Liver (tissue), 8 donors: ENCODE measurements at regions not wholly inside any gene's neighbourhood (a gene's known extent, or its start where the extent isn't known, plus 50 kb on each side); places are given as distances from the start of the nearest gene placed in this dataset.

Experiments
- DNase-seq: peaks from one replicate; pipeline ENCODE4 v3.0.0-alpha.2; 2017; ENCODE audit warnings: low spot score
- H3K27ac ChIP-seq, 2 donors: one replicate each; pipeline ENCODE4 v1.7.0; 2013; ENCODE audit warnings: inconsistent platforms in 2 of 2, low read length in 2 of 2, control low read depth in 1 of 2, low read depth in 1 of 2, mild to moderate bottlenecking in 1 of 2
- H3K27me3 ChIP-seq, 4 donors: one replicate each; pipeline versions ENCODE4 v1.6.1 to v1.7.0; 2013; ENCODE audit warnings: low read length in 3 of 4, inconsistent platforms in 1 of 4, mild to moderate bottlenecking in 1 of 4, moderate library complexity in 1 of 4; ENCODE audit not compliant: control insufficient read depth in 4 of 4, insufficient read depth in 4 of 4
- H3K36me3 ChIP-seq, 4 donors: one replicate each; pipeline versions ENCODE4 v1.6.1 to v1.7.0; 2013; ENCODE audit warnings: low read length in 3 of 4, mild to moderate bottlenecking in 3 of 4, low read depth in 1 of 4, moderate library complexity in 1 of 4; ENCODE audit not compliant: control insufficient read depth in 4 of 4, insufficient read depth in 3 of 4
- H3K4me1 ChIP-seq, 4 donors: one replicate each; pipeline versions ENCODE4 v1.6.1 to v1.7.0; 2013; ENCODE audit warnings: low read length in 3 of 4, mild to moderate bottlenecking in 3 of 4, moderate library complexity in 1 of 4; ENCODE audit not compliant: control insufficient read depth in 4 of 4, insufficient read depth in 4 of 4
- H3K4me3 ChIP-seq, 3 donors: one replicate each; pipeline versions ENCODE4 v1.6.1 to v1.7.0; 2013; ENCODE audit warnings: low read length in 3 of 3, control low read depth in 1 of 3, low read depth in 1 of 3, mild to moderate bottlenecking in 1 of 3
- H3K9ac ChIP-seq, 2 donors: one replicate each; pipeline ENCODE4 v1.7.0; 2013; ENCODE audit warnings: low read length in 2 of 2, mild to moderate bottlenecking in 2 of 2, moderate library complexity in 2 of 2, control low read depth in 1 of 2, low read depth in 1 of 2
- H3K9me3 ChIP-seq, 4 donors: one replicate each; pipeline versions ENCODE4 v1.6.1 to v1.7.0; 2013; ENCODE audit warnings: low read length in 3 of 4; ENCODE audit not compliant: control insufficient read depth in 4 of 4
- ATF3 ChIP-seq: IDR thresholded peaks from 2 replicates; pipeline ENCODE4 v1.6.1; 2016; ENCODE audit warnings: antibody characterized with exemption
- EGR1 ChIP-seq, 2 donors: IDR thresholded peaks; 2 replicates each; pipeline ENCODE4 v1.6.1; 2016 to 2018; ENCODE audit warnings: antibody characterized with exemption in 2 of 2, low read depth in 2 of 2
- FOXA1 ChIP-seq: IDR thresholded peaks from 2 replicates; pipeline ENCODE4 v1.6.1; 2016; ENCODE audit warnings: antibody characterized with exemption
- FOXA2 ChIP-seq: IDR thresholded peaks from 2 replicates; pipeline ENCODE4 v1.6.1; 2016; ENCODE audit warnings: antibody characterized with exemption
- GABPA ChIP-seq, 2 donors: IDR thresholded peaks in 1 of 2; conservative IDR thresholded peaks in 1 of 2; 2 replicates each; pipeline ENCODE4 v1.6.1; 2016; ENCODE audit warnings: antibody characterized with exemption in 2 of 2, mild to moderate bottlenecking in 1 of 2, moderate library complexity in 1 of 2
- HNF4G ChIP-seq: IDR thresholded peaks from 2 replicates; pipeline ENCODE4 v1.6.1; 2016; ENCODE audit warnings: antibody characterized with exemption
- JUND ChIP-seq, 2 donors: IDR thresholded peaks; 2 replicates each; pipeline ENCODE4 v1.6.1; 2016; ENCODE audit warnings: antibody characterized with exemption in 2 of 2
- RAD21 ChIP-seq, 2 donors: IDR thresholded peaks; 2 replicates each; pipeline ENCODE4 v1.6.1; 2016; ENCODE audit warnings: antibody characterized with exemption in 2 of 2, mild to moderate bottlenecking in 2 of 2
- RXRA ChIP-seq, 2 donors: IDR thresholded peaks; 2 replicates each; pipeline ENCODE4 v1.6.1; 2017 to 2018; ENCODE audit warnings: antibody characterized with exemption in 2 of 2, mild to moderate bottlenecking in 1 of 2
- YY1 ChIP-seq: IDR thresholded peaks from 2 replicates; pipeline ENCODE4 v1.6.1; 2016; ENCODE audit warnings: antibody characterized with exemption, mild to moderate bottlenecking
- WGBS: extraction: QIAGEN DNeasy Blood & Tissue Kit; methylation state at CpG from one replicate; pipeline ENCODE4 v1.1.7; 2013; 5-methylcytosine and 5-hydroxymethylcytosine counted together
- TF ChIP-seq, protein P1 (sequence below): IDR thresholded peaks from 2 replicates; pipeline ENCODE4 v1.6.1; 2016; ENCODE audit warnings: antibody characterized with exemption, mild to moderate bottlenecking
- TF ChIP-seq, protein P2 (sequence below): IDR thresholded peaks from 2 replicates; pipeline ENCODE4 v1.6.1; 2016; ENCODE audit warnings: antibody characterized with exemption
- TF ChIP-seq, protein P3 (sequence below): fragments of 150-350 bp; IDR thresholded peaks from 2 replicates; pipeline ENCODE4 v1.5.1; 2017; ENCODE audit warnings: improper control_type of control experiment, low read depth, low read length; ENCODE audit not compliant: missing input control
- donor health status: healthy.
- donor health status: healthy.
- donor health status: healthy.
- donor health status: healthy.
- donor health status: healthy.

DNA sequence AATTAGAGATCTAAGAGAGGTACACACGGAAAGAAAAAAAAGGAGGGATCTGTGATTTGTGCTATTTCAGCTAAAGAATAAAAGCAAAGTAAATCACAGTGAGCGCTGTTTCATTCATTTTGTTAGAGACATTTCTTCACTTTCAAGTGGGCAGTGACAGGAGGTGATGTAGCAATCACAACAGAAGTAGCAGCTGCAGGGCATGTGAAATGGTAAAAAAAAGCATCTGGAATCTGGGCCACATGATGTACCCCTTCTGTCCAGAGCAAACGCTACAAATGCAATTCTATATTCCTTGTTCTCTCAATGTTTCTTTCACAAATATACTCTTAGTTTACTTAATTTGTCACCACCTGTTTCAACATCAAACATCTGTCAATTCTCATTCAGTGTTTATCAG, 786.5 kb downstream of the LRRIQ3 start:
- H3K4me3 ChIP-seq = no peak overlapping the region
- H3K27me3 ChIP-seq = no peaks in the 10 kb centered on the region
- no peak overlapping the region for H3K9ac ChIP-seq
- WGBS = 65% methylated on average over 3 of the region's 3 CpGs
- no peaks in the 10 kb centered on the region for H3K36me3 ChIP-seq
- no peak for DNase-seq
- H3K27ac ChIP-seq = no peak overlapping the region
- TF ChIP-seq, protein P1, sequence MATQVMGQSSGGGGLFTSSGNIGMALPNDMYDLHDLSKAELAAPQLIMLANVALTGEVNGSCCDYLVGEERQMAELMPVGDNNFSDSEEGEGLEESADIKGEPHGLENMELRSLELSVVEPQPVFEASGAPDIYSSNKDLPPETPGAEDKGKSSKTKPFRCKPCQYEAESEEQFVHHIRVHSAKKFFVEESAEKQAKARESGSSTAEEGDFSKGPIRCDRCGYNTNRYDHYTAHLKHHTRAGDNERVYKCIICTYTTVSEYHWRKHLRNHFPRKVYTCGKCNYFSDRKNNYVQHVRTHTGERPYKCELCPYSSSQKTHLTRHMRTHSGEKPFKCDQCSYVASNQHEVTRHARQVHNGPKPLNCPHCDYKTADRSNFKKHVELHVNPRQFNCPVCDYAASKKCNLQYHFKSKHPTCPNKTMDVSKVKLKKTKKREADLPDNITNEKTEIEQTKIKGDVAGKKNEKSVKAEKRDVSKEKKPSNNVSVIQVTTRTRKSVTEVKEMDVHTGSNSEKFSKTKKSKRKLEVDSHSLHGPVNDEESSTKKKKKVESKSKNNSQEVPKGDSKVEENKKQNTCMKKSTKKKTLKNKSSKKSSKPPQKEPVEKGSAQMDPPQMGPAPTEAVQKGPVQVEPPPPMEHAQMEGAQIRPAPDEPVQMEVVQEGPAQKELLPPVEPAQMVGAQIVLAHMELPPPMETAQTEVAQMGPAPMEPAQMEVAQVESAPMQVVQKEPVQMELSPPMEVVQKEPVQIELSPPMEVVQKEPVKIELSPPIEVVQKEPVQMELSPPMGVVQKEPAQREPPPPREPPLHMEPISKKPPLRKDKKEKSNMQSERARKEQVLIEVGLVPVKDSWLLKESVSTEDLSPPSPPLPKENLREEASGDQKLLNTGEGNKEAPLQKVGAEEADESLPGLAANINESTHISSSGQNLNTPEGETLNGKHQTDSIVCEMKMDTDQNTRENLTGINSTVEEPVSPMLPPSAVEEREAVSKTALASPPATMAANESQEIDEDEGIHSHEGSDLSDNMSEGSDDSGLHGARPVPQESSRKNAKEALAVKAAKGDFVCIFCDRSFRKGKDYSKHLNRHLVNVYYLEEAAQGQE = no peak
- TF ChIP-seq FOXA1 = no peak
- TF ChIP-seq JUND (IDR thresholded peaks at IDR 0.05) = no peak
- TF ChIP-seq EGR1 (IDR thresholded peaks at IDR 0.05; ENCODE audit: low read depth in 2 of 2) = no peak
- no peak for TF ChIP-seq HNF4G
- no peak for TF ChIP-seq RXRA (IDR thresholded peaks at IDR 0.05)
- TF ChIP-seq GABPA (IDR thresholded peaks at IDR 0.05 in 1 of 2, conservative IDR thresholded peaks at IDR 0.05 in 1 of 2) = no peak
- TF ChIP-seq, protein P2, sequence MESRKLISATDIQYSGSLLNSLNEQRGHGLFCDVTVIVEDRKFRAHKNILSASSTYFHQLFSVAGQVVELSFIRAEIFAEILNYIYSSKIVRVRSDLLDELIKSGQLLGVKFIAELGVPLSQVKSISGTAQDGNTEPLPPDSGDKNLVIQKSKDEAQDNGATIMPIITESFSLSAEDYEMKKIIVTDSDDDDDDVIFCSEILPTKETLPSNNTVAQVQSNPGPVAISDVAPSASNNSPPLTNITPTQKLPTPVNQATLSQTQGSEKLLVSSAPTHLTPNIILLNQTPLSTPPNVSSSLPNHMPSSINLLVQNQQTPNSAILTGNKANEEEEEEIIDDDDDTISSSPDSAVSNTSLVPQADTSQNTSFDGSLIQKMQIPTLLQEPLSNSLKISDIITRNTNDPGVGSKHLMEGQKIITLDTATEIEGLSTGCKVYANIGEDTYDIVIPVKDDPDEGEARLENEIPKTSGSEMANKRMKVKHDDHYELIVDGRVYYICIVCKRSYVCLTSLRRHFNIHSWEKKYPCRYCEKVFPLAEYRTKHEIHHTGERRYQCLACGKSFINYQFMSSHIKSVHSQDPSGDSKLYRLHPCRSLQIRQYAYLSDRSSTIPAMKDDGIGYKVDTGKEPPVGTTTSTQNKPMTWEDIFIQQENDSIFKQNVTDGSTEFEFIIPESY = no peak
- no peaks in the 10 kb centered on the region for H3K4me1 ChIP-seq
- no peaks in the 10 kb centered on the region for H3K9me3 ChIP-seq

DNA sequence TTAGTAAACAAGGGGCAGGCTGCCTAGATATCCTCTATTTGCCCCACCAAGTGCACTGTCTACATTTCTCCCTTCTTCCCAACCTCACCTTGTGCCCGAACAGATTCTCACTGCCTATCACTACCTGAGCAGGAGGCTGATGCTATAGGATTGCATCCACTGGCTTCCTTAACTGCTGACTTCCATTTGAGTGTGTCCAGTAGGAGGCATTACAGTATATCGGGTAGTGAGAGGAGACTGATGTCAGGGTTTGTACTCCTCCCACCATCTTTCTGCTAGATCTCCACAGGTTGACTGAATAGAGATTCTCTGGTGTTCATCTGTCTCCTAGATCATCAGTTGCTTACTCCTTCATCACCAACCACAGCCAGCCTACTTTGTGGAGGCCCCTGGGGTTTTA, 796.3 kb downstream of the LRRIQ3 start:
- Histone ChIP-seq H3K9me3 (no peaks in the 10 kb centered on the region), H3K9ac (no peak overlapping the region), H3K27me3 (no peaks in the 10 kb centered on the region), H3K4me3 (no peak overlapping the region), H3K27ac (no peak overlapping the region), H3K36me3 (no peaks in the 10 kb centered on the region), H3K4me1 (no peaks in the 10 kb centered on the region)
- no peak for DNase-seq
- 65% methylated on average over 2 of the region's 2 CpGs for WGBS
- TF ChIP-seq FOXA2 (no peak), FOXA1 (no peak), RAD21 (IDR thresholded peaks at IDR 0.05) (no peak), EGR1 (IDR thresholded peaks at IDR 0.05; ENCODE audit: low read depth in 2 of 2) (no peak), GABPA (IDR thresholded peaks at IDR 0.05 in 1 of 2, conservative IDR thresholded peaks at IDR 0.05 in 1 of 2) (no peak), ATF3 (no peak), YY1 (no peak)
- TF ChIP-seq, protein P3, sequence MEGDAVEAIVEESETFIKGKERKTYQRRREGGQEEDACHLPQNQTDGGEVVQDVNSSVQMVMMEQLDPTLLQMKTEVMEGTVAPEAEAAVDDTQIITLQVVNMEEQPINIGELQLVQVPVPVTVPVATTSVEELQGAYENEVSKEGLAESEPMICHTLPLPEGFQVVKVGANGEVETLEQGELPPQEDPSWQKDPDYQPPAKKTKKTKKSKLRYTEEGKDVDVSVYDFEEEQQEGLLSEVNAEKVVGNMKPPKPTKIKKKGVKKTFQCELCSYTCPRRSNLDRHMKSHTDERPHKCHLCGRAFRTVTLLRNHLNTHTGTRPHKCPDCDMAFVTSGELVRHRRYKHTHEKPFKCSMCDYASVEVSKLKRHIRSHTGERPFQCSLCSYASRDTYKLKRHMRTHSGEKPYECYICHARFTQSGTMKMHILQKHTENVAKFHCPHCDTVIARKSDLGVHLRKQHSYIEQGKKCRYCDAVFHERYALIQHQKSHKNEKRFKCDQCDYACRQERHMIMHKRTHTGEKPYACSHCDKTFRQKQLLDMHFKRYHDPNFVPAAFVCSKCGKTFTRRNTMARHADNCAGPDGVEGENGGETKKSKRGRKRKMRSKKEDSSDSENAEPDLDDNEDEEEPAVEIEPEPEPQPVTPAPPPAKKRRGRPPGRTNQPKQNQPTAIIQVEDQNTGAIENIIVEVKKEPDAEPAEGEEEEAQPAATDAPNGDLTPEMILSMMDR = no peak
